GM21423 (cell line): ENCODE measurements at regions not wholly inside any gene's neighbourhood (a gene's known extent, or its start where the extent isn't known, plus 50 kb on each side); places are given as distances from the start of the nearest gene placed in this dataset.
A peak's percentile ranks its signal among the peaks of the same experiment; 100 is the strongest.

Experiments
- ATAC-seq: cut with Tn5 transposase; IDR thresholded peaks from one replicate; pipeline ENCODE4 v1.9.1; 2021; ENCODE audit warnings: mild to moderate bottlenecking, moderate library complexity; ENCODE audit not compliant: unreplicated experiment

DNA sequence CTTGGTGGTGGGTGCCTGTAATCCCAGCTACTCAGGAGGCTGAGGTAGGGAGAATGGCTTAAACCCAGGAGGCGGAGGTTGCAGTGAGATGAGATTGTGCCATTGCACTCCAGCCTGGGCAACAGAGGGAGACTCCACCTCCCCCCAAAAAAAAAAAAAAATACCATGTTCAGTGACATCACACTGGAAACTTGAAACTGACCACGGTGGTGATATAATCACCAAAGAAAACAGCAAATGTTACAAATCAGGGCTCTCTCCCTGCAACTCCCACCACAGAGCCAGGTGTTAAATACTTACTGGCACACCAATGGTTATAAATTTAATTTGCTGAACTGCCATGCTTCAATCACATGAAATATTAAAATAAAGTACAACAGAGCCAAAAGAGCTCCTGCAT is 81.4 kb downstream of the ZNF608 start:
- ATAC-seq: no peak

DNA sequence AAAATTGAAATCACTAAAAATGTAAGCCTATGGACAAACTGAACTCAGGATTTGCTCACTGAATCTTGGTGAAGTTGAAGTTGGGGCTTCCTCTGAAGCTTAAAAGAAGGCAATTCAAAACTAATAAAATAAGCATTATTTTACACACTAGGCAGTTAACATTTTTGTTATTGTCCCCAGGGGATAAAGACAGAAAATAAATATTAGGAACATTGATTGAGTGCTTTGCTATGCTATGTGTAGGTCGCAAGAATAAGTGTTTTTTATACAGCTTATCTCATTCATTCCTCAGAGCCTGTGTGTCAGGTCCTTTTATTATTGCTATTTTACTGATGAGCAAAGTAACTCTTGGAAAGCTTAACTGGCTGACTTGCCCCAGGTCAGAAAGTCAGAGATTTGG is 82.2 kb downstream of the ZNF608 start:
- ATAC-seq: no peak

DNA sequence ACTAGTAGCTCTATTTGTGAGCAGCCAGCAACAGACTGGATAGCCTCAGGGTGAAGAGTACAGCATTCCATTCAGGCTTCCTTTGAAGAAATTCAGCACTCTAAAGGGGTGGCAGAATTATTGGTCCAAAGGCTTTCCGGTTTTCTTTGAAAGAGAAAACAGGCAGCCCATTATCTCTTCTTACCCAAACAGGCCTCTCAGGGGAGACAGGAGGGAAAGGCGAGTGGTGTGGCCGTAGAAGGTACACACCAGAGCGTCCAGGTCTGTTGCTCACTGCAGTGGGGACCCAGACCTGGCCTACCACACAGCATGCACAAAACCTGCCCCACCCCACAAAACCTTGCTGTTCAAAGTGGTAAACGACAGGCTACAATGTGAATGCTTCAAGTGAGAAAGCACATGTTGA is 83.3 kb downstream of the ZNF608 start:
- no peak for ATAC-seq

DNA sequence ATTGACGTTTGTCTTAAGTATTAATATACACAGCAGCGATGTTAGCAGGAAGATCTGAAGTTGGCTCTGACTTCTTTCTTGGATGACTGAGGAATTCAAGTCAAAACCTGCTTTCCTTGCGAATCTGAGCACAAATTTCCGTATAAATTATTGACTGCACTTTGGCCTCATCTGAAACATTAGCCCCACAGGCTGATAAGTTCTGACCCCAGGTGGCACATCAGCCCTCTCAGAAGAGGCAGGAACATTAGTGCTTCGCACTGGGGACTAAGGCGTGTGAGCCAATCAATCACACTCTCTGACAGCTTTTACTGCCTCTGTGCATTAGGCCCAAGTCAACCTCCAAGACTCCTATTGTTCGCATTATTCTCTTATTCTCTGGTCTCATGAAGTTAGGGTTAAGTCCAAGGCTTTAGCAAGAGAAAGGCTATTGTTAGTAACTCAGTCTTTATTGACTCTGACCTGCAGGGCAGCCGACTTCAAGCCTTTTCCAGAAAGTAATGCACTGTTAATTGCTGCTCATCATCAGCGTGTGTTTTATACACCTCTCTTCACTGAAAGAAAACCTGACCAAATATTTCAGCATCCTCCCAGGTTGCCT is 84.2 kb downstream of the ZNF608 start:
- ATAC-seq: no peak

DNA sequence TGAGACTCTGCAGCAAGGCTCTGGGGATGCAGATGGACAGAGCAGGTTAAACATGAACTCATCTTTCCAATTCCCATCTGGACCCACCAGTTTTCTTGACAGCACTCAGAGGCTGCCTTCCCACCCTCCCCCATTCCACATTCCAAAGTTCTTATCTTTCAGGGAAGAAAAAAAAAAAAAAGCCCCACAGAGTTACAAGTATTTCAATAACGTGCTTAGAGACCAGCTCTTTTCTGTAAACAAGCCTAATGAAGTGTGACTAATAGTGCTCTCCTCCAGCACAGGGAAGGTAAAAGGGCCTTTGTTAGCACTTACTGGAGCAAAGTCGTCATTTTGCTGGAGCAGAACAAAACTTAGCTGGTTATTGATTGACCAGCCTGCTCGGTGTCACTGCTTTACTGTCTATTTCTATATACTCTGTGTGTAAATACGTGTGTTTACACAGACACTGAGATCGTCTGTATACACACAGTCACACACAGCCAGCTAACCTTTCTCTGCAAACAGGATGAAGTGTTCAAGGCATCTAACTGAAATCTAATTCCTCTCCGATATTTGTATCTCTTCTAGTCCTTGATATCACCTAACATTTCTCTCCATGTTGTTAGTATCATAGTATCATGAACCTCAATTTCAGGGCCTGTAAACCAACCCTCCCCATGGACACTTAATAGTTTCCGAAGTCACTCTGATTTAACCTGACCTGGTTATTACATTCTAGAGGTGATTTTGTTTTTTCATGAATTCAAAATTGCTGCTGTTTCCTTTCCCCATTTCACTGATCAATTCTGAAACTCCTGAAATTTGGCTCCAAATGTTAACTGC is 84.9 kb downstream of the ZNF608 start:
- no peak for ATAC-seq

DNA sequence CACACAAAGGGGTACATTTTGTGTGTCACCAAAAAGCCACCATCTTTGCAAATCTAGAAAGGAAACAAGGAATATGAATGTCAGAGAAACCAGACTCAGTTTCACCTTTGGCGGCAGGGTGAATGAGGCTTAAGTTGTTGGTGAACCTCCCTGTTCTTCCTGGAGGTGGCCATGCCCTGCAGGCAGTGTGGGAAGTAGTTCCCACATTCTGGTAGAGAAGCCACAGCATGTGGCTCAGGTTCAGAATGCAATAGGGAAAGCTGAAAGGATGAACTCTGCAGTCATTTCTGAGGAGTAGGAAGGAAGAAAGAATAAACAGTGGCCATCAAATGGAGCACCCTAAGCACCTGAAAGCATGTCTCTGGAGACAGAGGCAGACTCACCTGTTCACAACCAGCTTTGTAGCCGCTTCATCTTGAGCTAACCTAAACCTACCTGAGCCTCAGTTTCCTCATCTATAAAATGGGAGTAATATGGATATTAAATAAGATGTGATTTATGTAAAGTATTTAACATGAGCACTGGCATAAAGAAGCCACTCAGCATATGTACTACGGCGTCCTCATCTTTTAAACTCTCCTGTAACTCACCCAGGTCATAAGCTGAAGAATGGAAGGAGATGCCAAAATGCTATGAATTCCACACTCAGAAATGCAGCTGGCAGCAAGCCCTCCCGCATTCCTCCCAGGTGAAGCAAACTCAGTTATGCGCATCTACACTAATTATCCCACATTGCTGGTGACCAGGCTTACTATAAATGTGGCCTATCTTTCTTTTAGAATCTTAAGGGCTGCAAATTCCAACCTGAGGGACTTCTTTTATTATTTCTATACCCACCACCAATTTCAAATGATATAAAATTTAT is 86.0 kb downstream of the ZNF608 start:
- no peak for ATAC-seq

DNA sequence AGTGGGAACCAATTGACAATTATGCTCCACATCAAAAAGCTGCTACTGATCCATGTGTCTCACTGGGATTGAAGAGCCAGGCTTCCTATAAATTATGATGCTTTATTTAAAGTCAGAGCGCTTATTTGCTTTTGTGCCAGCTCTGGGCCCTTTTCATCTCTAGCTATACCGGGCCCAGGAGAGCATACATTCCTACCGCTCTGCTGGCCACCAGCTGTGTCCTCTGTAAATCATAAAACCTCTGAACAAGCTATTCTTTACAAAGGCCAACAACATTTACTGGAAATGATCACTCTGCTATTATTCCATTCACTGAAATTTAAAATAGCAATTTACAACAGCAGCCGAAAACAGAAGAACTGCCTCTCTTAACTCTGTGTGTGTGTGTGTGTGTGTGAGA is 86.6 kb downstream of the ZNF608 start:
- no peak for ATAC-seq

DNA sequence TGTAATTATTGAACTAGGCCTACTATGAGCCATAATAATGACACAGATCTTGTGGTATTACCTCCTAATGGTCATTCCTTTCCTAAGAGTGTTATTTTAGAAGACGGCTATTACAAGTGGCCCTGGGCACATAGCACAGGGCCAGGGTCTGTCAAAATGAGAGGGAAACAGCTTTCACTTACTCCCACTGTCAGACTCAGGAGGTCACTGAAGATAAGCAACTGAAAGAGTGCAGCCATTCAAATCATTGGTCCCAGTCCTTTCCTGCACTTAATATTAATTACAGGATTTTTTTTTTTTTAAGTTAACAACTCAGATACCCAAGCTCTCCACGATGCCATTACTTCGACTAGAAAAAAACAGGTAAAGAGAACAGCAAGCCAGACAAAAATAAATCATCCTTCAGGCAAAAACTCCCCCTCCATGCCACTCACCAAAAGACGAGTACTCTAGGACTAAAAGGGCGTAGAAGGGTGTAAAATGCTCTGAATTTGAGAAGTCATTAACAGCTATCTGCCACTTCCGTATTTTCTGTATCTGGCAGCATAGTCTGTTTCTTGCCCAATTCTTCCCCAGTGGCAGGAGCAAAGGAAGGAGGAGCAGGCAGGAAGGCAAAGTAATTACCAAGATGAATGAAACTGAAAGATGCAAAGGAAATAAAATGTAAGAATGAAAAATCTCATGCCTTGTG is 87.4 kb downstream of the ZNF608 start:
- no peak for ATAC-seq

DNA sequence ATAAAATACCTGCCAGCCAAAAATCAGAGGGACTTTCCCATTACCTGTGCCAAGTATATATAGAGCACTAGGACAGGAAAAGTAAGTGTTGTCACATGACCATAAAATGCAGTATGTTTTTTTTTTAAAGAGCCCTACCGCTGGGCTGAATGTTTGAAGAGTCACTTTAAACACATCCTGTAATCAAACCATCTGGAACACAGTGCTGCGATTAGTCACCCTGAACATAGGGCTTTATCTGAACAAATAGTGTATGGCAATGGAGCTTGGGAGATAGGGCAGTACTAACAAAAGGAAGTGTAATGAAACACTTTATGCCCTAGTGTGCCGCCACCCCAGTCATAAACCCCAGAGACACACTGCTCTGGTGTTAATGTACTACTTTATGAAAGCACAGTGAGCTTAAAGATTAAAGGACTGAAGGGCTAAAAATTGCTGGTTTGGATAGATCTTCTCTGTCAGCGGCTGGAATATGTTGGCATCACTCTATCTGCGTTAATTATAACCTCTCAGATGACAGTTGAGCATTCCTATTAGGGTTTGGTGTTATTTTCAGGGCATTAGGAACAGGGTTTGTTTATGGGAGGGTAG is 90.4 kb downstream of the ZNF608 start:
- no peak for ATAC-seq

DNA sequence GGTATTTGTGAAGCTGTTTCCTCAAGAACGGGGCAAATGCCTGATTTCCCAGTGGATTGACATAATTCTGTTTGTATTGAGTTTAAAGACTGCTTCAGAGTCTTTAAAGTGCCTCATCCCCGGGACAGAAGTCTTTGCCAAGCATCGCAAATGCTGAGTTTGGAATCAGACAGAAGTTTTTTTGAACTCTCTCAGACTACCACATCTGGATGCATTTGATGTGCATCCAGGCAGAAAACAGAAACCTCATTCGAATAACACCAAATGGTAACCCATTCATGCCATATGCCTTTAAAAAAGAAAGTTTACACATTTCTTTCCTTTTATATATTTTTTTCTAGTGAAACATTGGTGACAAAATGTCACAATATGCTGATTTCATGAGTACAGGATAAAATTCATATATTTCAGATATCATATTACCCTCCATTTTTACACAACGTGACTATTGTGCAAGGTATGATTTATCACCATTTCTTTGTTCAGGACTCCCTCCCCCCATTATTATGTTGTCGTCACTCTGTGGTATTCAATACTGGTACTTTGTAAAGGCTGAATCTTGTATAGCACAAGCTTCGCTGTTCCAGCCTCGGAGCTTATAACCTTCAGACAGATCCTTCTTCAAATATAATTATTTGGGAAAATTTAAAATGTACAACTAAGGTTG is 91.1 kb downstream of the ZNF608 start:
- no peak for ATAC-seq

DNA sequence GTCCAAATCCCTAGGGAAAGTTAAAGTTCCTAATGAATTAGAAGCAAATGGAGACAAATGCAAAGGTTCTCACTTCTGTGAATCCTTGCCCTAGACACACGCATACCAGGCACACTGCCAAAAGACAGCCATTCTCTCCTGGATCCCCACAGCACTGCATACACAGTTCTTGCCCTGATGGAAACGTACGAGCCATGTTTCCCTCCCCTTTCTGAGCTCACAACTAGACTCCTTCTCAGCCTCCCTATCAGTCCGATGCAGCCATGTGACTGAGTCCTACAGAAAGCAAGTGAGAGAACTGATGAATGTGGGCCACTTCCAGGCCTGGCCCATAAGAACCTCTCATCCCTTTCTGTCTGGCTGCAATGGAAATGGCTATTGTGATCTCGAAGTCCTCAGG is 92.0 kb downstream of the ZNF608 start:
- no peak for ATAC-seq

DNA sequence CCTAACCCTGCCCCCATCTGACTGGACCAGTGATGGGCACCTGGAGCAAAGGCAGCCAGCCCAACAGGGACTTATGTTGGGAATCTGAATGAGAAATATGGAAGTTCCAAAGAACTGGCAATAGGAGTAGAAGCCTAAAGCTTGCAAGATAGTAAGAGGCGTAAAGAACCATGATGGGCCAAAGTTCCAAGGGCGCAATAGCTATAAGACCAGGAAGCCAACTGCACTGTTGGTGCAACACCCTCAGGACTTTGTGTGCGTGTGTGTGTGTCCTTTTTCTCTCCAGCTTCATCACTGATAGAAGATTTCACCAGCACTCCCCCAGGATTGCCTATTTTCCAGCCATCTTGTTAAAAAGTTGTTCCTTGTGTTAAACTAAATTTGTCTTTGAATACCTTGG is 92.8 kb downstream of the ZNF608 start:
- ATAC-seq: no peak

DNA sequence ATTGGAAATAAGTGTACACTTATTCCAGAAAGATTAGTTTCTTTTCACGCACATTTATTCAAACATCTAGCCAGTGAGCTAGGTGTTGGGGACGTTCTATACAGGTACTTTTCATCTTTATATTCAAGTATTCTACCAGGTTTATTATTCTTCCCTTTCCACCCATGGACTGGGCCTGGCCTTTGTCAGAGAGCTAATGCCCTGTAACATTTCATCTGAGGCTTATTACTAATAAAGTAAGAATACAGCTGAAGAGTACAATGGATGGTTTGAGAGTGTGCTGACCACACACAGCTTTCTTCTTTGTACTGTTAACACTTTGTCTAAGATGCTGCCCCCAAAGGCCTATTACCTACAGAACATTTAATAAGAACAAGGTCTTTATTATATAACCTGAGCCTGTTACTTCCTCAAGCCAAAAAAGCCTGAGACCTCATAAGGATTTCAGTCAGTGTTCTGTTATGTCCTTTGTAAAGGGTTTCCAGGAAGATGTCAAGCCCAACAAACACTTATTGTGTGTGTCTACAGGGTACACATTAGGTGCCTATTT is 93.5 kb downstream of the ZNF608 start:
- ATAC-seq: no peak

DNA sequence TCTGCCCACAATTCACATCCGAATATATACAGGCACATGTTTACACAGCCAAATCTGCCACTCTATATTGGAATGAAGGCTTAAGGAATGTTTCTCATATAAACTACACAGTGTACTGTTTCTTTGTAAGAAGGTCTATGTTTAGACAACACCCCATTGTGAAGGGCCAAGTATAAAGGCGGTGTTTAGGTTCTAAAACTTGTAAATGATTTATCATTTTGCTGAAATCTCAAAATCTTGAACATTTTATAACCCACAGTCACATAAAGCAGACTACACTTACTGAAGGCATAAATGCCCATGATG is 94.0 kb downstream of the ZNF608 start:
- ATAC-seq: no peak

DNA sequence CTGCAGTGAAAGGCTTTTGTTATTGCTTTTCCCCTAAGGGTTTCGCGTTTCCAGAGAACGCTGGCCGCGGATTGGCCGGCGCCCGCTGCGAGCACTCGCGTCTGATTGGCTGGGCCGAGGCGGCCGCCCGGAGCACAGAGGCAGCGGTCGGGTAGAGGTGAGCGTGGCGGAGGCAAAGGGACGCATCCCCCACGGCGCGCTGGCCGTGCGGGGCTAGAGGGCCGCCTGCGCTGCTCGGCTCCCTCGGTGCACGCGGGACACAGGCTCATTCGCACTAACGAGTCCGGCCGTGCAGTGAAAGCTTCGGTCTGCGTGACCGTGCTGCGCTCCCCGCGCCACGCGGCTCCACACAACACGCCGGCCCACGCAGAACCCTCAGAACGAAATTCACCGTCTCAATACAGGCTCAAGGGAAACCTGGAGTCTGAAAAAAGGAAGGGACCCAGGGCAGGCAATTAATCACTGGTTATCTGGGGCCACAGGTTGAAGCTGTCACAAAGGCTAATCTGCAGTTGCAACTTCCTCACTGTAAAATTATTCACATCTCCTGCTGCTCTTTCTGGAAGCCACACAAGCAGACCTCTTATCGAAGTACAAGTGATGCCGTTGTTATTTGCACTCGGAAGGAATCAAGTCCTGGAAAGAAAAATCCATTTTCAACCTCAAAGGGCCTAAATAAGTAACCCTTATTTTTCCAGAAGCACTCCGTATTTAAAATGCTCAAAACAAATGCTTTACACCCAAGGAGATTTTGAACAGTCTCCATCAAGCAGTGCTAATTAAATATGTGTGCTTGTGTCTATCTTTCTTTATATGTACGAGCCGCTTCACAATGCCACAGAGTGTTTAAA is 94.6 kb downstream of the ZNF608 start:
- peak; percentile 22 for ATAC-seq

DNA sequence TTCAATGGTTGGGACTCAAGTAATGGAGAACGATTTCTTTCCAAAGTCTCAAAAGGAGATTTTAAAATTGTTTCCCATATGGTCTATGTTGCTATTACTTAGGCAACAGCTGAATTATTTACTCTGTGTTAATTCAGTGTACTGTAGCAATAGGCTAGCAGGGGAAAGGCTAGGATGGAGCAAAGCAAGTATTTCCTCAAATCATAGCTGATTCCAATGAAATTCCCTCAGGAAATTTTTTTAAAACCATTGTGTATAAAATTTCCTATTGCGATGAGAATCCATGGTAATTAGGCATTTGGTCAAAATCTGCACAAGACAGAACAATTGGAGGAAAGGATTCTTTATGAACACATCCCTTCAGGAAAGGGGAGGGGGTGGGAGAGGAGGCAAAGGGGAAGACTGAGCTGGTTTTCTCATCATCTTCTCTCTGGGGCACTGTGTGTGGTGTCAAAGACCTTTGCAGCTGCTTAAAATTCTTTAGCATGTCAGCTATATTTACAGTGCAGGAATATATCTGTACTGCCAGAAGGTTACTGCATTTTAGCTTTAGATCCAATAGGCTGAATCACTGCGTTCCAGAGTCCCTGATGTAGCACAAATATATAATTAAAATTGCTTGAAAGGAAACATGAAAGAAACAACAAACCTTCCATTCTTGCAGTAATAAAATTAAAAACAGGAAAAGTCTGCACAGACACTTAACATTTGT is 95.3 kb downstream of the ZNF608 start:
- ATAC-seq: no peak

DNA sequence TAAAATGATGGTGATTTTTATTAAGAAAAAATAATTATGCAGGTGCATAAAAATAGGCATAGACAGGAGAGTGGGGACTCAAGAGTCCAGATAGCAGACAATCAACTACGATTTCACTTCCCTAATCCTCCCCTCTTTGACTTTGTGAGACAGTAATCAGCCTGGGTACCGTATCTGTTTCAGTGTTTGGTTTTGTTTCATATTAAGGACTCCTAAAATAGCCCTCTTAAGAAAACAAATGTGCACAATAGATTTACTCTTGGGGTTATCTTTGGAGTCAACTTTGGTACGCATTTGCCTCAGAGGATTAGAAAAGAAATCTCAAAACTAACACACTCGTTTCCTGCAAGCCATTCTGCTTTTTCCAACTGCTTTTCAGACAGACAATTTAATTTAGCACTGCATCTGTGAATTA is 96.3 kb downstream of the ZNF608 start:
- peak; percentile 59 for ATAC-seq

DNA sequence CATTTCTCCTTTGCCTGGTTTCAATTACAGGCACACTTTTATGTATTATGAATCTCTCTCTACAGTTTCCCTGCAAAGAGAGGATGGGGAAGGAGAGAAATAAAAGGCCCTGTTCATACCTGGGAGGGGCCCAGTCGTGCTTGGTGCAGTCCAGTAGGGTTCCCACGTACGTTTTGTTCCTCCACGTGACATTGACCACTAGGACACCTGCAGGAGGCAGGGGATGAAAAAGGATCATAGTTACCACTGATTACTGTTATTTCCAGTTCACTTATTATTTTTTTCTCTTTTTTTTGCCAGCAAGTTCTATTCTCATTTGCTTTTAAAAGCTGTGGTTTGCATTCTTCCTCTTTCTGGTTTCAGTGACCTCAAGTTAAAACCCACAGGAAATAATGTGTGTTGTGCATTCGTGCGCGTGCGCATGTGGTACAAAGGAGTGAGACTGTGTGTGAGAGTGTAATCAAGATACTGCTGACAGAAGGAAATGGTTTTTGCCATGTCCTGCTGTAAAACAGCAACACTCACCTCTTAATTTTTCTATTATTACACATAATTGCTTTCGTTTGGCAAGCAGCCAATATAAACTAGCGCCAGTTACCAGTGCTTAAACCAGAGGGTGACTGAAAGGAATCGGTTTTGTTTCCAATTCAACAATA is 96.8 kb downstream of the ZNF608 start:
- peak; percentile 81 for ATAC-seq
